GM12873 (cell line): ENCODE measurements at regions not wholly inside any gene's neighbourhood (a gene's known extent, or its start where the extent isn't known, plus 50 kb on each side); places are given as distances from the start of the nearest gene placed in this dataset.

Experiments used
- CTCF ChIP-seq: IDR thresholded peaks from 2 replicates; pipeline ENCODE4 v1.5.1; 2012; ENCODE audit warnings: low read depth, mild to moderate bottlenecking, moderate library complexity, low read length, control low read depth; ENCODE audit not compliant: insufficient read depth; ENCODE audit errors: missing control alignments

GRCh38 chr1:96090134-96090533 is 631.5 kb upstream of the PTBP2 start:
- no peak for TF ChIP-seq CTCF

- TF ChIP-seq CTCF = no peak
These were observed 625.6 kb upstream of the PTBP2 start for GRCh38 chr1:96095849-96096612.

GRCh38 chr1:96096613-96097321 is 624.8 kb upstream of the PTBP2 start:
- TF ChIP-seq CTCF = no peak

- no peak for TF ChIP-seq CTCF
These were observed 617.1 kb upstream of the PTBP2 start for GRCh38 chr1:96104506-96104905.

- no peak for TF ChIP-seq CTCF
These were observed 616.7 kb upstream of the PTBP2 start for GRCh38 chr1:96104906-96105305.

- TF ChIP-seq CTCF = no peak
These were observed 604.9 kb upstream of the PTBP2 start for GRCh38 chr1:96116731-96117130.

GRCh38 chr1:96130432-96130831 is 591.2 kb upstream of the PTBP2 start:
- no peak for TF ChIP-seq CTCF
